SIG-M5 treated with dmso at 0.1 percent for 504 hours (cell line): ENCODE measurements at regions not wholly inside any gene's neighbourhood (a gene's known extent, or its start where the extent isn't known, plus 50 kb on each side); places are given as distances from the start of the nearest gene placed in this dataset.
A peak's percentile ranks its signal among the peaks of the same experiment; 100 is the strongest.
"Not testable (repeated sequence)": the region's sequence is repeated elsewhere in the genome, so short reads cannot be mapped to it uniquely, and the experiment has no call there.

ENCODE experiments used
- DNase-seq: peaks from one replicate; lab custom pipeline; 2025; ENCODE audit not compliant: unreplicated experiment; lab: John Stamatoyannopoulos, UW

GRCh38 chr1:200284236-200284635 lies 125.6 kb downstream of the ZNF281 start:
- not testable (repeated sequence) for DNase-seq

GRCh38 chr1:200282497-200283122 lies 127.2 kb downstream of the ZNF281 start:
- no peak for DNase-seq

GRCh38 chr1:200281201-200281835 lies 128.5 kb downstream of the ZNF281 start:
- no peak for DNase-seq

DNA sequence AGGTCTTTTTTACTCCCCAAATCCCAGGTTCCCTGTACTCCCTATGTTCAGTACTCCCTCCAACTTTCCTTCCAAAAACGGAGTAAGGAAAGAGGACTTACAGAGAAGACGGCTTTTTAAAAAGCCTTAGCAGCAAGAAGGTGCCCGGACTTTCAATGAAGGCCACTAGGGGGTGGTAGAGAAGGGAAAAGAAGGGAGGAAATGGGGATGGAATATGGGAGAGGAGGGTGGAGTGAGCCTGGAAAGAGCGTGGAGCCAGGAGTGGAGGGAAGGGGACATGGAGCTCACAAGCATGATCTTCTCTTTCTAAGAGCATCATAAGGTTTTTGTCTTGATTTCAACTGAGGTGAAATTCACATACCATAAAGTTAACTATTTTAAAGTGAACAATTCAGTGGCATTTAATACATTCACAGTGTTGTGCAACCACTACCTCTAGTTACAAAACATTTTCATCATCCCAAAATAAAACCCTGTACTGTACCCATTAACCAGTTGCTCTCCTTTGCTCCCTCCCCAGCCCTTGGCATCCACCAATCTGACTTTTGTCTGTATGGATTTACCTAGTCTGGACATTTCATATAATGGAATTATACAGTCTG lies 129.9 kb downstream of the ZNF281 start:
- DNase-seq: peak; percentile 51

GRCh38 chr1:200275816-200276453 lies 133.9 kb downstream of the ZNF281 start:
- DNase-seq: no peak

DNA sequence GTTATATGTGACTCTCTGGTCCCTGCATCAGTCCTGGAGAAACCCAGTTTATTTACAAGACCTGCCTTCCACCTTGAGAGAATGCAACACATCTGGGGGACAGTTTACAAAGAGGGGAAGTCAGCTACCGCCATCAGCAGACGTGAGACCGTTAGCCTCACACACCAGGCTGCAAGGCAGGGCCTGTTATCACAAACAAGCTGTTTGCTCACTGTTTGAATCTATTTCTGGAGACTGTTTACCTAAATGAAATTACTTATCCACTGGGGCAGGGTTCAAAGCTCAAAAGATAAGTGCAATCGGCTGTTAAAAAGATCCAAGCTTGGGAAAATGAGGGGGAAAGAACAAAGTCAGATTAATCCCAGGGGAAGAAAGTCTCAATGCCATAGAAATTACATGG lies 134.4 kb downstream of the ZNF281 start:
- no peak for DNase-seq

GRCh38 chr1:200274116-200274515 lies 135.7 kb downstream of the ZNF281 start:
- DNase-seq: no peak

DNA sequence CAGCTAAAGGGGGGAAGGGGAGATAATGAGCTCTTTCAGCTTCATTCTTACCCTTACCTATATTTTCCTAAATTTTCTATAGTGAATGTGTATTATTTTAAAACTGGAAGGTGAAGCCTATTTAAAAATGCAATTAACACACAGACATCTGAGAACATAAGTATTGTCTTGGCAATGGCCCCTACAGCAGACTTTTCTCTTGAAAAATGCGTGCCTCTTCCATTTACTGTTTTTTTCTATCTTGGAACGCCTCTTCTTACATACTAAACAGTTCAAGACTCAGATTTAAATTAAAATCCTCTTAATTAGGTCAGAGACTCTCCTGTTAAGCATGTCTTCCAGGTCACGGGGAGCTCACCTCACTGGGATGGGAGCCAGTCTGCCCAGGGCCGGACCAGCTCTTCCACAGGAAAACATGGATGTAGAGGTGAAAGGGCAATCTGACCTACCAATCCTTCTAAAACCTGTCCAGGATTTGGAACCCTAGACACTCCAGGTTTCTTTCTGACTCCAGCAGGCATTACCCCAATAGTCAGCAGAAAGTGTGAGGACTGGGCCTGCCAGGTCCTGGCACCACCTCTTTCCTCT lies 137.3 kb downstream of the ZNF281 start:
- DNase-seq: no peak

GRCh38 chr1:200269256-200269655 lies 140.6 kb downstream of the ZNF281 start:
- no peak for DNase-seq

GRCh38 chr1:200267937-200268336 lies 141.9 kb downstream of the ZNF281 start:
- no peak for DNase-seq

DNA sequence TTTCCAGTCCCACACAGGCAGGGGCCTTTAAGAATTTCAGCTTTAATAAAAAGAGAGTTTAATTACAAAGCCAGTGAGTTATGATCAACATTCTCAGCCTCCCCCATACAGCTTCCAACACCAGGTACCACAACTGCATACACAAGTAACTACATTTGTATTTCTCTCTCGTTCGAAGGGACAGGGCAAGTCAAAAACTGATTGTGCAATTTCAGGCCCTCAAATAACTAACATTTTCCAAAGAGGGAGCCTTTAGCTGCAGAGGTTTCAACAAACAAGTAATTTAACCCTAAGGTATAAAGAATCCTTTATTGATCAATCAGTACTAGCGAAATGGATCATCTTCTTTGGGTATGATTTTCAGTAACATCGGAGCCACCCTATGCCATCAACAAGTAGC lies 142.4 kb downstream of the ZNF281 start:
- no peak for DNase-seq

DNA sequence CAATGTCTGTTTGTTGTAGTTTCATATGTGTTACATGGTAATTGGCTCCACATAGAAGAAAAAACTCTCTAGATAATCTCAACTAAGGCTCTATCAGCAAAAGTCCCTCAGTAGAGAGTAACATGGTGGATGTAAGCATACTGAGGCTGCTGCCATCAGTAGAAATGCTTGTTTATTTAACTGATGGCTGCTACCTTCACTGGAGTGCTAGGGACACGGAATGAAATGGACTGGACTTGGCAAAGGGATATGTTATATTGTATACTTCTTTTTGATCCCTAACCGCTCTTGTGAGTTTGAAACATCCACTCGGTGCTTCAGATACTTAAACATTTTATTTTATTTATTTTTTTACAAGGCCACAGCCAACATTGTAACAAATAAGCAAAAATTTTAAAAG lies 143.0 kb downstream of the ZNF281 start:
- no peak for DNase-seq

GRCh38 chr1:200265881-200266280 lies 144.0 kb downstream of the ZNF281 start:
- DNase-seq: no peak

DNA sequence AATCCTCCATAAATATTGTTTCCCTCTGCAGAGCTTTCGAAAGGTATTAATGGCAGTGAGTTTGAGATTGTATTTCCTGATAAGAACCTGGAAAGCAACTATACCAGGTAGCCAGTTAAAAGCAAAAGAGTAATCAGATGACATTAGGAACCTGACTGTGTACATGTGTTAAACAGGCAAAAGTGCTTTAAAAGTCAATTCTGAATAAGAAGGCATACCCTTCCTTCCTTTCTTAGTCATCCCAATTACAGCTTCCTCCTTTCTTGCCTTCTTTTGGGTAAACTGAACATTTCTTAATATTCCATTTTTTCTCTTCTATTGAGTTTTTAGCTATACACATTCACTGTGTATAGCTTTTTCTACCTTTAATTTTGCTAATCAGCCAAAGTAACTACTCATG lies 144.7 kb downstream of the ZNF281 start:
- DNase-seq: no peak

DNA sequence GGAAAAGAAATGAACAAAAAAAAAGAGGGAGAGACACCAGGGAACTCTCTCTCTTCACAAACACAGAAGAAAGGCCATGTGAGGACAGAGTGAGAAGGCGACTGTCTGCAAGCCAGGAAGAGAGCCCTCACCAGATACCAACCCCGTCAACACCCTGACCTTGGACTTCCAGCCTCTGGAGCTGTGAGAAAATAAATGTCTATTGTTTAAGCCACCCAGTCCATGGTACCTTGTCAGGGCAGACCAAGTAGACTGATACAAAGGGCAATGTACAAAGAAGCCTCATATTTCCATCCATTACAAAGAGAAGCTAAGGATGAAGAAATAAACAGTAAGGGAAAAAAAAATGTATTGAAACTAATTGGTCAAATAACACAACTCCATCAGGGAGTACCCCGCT lies 146.6 kb downstream of the ZNF281 start:
- no peak for DNase-seq

DNA sequence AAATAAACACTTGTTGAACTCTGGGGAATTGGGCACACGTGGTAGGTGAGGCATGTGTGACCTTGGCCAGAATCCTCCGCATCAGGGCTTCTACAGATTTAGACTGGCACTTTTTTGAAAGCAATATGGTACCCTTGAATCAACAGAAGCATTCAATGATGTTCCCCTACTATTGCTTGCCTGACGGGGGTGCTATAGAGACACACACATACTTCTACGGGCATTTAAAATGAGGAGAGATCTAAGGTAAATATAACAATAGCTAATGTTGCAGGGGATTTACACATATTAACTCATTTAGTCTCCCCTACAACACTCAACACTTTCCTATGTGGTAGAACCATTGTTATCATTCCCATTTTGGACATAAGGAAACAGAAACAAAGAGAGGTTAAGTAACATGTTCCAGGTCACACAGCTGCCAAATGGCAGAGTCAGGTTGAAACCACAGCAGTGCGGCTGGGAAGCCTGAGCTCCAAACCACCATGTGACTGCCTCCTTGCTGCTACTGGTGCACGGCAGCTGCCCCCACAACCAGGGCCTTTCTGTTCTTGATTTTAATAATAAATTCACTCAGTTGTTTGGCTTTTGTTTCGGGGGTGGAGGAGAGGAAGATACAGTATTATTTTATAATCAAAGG lies 147.4 kb downstream of the ZNF281 start:
- DNase-seq: no peak

GRCh38 chr1:200260597-200261335 lies 149.1 kb downstream of the ZNF281 start:
- DNase-seq: no peak

DNA sequence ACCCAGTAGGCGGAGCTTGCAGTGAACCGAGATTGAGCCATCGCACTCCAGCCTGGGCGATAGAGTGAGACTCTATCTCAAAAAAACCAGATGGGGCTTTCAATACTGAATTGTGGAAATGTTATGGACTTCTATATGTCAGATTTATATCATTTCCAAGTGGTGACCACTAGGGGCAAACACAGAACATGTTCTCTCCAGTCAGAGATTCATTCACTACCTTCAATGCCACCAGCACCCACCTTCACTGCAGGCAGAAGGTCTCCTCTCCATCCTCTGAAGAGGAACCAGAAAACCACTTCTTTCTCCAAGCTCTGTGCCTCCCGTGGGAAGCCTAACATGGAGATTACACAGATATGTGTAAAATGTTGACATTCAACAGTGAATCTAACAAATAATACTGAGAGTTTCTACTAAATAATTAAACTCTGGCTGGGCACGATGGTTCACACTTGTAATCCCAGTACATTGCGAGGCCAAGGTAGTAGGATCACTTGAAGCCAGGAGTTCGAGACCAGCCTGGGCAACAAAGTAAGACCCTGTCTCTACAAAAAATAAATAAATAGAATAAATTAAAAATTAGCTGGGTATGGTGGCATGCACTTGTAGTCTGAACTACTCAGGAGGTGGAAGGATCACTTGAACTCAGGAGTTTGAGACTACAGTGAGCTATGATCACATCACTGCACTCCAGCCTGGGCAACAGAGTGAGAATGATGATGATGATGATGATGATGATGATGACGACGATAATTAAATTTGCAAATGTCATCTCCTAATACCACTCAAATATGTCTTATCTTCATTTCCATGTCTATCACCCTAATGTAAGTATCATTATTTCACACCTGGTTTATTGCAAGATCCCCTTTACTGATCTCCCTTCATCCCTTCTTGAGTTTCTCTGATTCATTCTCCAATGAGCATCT lies 151.1 kb downstream of the ZNF281 start:
- DNase-seq: peak; percentile 67

DNA sequence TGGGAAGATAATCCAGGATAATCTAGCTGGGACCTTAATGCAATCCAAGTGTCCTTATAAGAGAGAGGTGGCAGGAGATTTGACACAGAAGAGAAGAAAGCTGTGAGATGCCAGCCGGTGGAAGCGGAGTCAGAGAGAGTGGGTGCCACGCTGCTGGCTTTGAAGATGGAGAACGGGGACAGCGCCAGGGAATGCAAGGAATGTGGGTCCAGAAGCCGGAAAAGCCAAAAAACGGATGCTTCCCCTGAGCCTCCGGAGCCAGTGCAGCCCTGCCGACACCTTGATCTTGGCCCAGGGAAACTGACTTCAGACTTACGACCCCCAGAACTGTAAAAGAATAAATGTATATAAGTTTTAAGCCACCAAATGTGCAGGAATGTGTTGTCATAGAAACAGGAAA lies 152.6 kb downstream of the ZNF281 start:
- no peak for DNase-seq

DNA sequence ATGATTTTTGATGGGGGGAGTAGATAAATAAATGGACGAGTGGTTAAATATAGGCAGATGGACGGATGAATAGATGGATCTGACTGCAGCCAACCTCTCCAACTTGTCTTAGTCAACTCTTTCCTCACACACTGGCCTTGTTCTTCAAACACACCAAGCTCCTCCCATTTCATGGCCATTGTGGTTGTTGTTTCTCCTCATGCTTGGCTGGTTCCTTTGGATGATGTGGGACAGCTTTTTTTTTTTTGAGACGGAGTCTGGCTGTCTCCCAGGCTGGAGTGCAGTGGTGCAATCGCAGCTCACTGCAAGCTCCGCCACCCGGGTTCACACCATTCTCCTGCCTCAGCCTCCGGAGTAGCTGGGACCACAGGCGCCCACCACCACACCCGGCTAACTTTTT lies 155.2 kb downstream of the ZNF281 start:
- DNase-seq: not testable (repeated sequence)
